HUDEP-2 (cell line): ENCODE measurements at regions not wholly inside any gene's neighbourhood (a gene's known extent, or its start where the extent isn't known, plus 50 kb on each side); places are given as distances from the start of the nearest gene placed in this dataset.

ENCODE experiments used
- DNase-seq, 76 experiments: peaks; one replicate each; lab custom pipeline; 2025; ENCODE audit not compliant: unreplicated experiment in 76 of 76; lab: John Stamatoyannopoulos, UW

- no peak for DNase-seq
Measured at GRCh38 chr22:26732284-26732683, 74.9 kb downstream of the MIAT start.

GRCh38 chr22:26734339-26735018, 77.1 kb downstream of the MIAT start:
- no peak for DNase-seq

- DNase-seq: no peak
Measured at GRCh38 chr22:26735019-26735409, 77.6 kb downstream of the MIAT start.

- DNase-seq: no peak
Measured at GRCh38 chr22:26737262-26737661, 79.9 kb downstream of the MIAT start.

- no peak for DNase-seq
Measured at GRCh38 chr22:26740253-26740652, 82.9 kb downstream of the MIAT start.

- DNase-seq: no peak
Measured at GRCh38 chr22:26743149-26743548, 85.8 kb downstream of the MIAT start.

- no peak for DNase-seq
Measured at GRCh38 chr22:26744892-26745808, 87.8 kb downstream of the MIAT start.

GRCh38 chr22:26746311-26746710, 88.9 kb downstream of the MIAT start:
- no peak for DNase-seq

- DNase-seq: no peak
Measured at GRCh38 chr22:26748845-26749244, 91.5 kb downstream of the MIAT start.

- no peak for DNase-seq
Measured at GRCh38 chr22:26751217-26751616, 93.8 kb downstream of the MIAT start.

GRCh38 chr22:26753125-26753862, 95.9 kb downstream of the MIAT start:
- no peak for DNase-seq

- peak in 38 of 76 experiments; percentile 1 to 50 (median 21) for DNase-seq
Measured at GRCh38 chr22:26756675-26757293, 99.4 kb downstream of the MIAT start.

- no peak for DNase-seq
Measured at GRCh38 chr22:26757496-26757895, 100.1 kb downstream of the MIAT start.

- no peak for DNase-seq
Measured at GRCh38 chr22:26762503-26763472, 105.4 kb downstream of the MIAT start.

- no peak for DNase-seq
Measured at GRCh38 chr22:26763633-26764361, 106.4 kb downstream of the MIAT start.

GRCh38 chr22:26766510-26767350, 109.3 kb downstream of the MIAT start:
- no peak for DNase-seq

GRCh38 chr22:26767351-26768155, 110.2 kb downstream of the MIAT start:
- no peak for DNase-seq
